Upper lobe of left lung (tissue), 4 donors: ENCODE measurements at regions not wholly inside any gene's neighbourhood (a gene's known extent, or its start where the extent isn't known, plus 50 kb on each side); places are given as distances from the start of the nearest gene placed in this dataset.

Source experiments
- CTCF ChIP-seq, 6 experiments: fragments of 450-650 bp in 4 of 6; fragments of 200-600 bp in 2 of 6; sonication (generic) in 2 of 6; IDR thresholded peaks; one replicate each; pipeline ENCODE4 v1.5.1; 2016 to 2019; ENCODE audit warnings: antibody characterized with exemption in 6 of 6
- POLR2A ChIP-seq, 4 donors: fragments of 450-650 bp; IDR thresholded peaks; one replicate each; pipeline ENCODE4 v1.5.1; 2016 to 2017; ENCODE audit warnings: antibody characterized with exemption in 4 of 4, mild to moderate bottlenecking in 2 of 4

GRCh38 chr3:151969026-151969642, 95.7 kb downstream of the SUCNR1 start:
- TF ChIP-seq CTCF (IDR thresholded peaks at IDR 0.05) (no peak), POLR2A (IDR thresholded peaks at IDR 0.05) (no peak)
